ENCODE measurements at regions not wholly inside any gene's neighbourhood (a gene's known extent, or its start where the extent isn't known, plus 50 kb on each side); places are given as distances from the start of the nearest gene placed in this dataset.

DNA sequence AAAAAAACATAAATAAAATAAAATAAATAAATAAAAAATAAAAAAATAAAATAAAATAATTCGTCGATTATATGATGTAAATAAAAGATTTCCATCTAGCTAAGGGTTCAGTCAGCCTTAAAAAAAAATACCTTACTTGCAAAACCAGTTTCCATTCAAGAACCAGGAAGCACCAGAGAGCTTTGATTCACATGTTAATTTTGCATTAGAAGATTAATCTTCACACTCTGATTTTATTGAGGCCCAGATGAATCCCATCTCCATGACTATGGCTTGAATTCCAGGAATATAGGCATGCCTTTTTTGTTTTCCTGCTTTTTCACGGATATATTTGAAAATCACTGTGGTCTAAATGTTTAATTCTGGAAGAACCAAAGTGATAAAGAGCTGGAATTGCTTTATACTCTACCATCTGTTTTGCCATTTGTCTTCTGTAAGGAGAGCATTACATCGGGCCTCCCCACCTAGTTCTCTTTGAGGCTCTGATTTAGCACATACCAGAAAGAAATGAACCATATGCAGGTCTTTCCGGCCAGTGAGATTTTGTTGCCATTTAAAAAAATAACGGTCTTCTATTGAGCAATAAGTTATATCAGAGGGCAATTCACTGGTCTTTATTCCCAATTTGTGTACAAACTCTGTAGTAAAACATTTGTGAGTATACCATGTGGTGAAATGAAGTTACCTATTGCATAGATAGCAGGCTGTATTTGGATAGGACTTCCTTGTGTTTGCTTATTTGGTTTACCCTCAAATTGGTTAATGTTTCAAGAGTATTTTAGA is 175.5 kb downstream of the AEBP2 start:
- no peak for ATAC-seq

DNA sequence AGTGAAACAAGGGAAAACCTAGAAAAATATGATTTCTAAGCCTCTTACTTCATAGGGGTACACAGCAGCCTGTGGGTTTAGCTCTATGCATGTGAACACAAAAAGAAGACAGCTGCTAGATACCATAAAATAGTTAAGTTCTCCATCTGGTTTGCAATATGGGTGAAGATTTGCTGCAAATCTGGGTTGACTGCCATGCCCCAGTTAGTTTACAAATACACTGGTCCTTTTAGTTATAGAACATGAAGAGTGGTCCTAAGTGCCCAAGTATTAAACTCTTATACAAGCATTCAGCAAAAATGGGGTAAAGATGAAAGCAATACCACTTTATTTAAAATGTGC is 176.1 kb downstream of the AEBP2 start:
- in situ Hi-C loops (cut with HindIII; ENCODE audit: low pct_unique_long_range_greater_than_20kb, low sequenced_read_pairs) (no loop called here), intact Hi-C loops (cut with micrococcal nuclease; ENCODE audit: unreplicated experiment) (no loop called here)
- Histone ChIP-seq H3K4me1 (ENCODE audit: control insufficient read depth, insufficient read depth, low read length) (no peaks in the 10 kb centered on the region), H3K27me3 (ENCODE audit: control insufficient read depth, insufficient read depth, low read length) (no peaks in the 10 kb centered on the region), H3K36me3 (ENCODE audit: control insufficient read depth, insufficient read depth, low read length) (no peaks in the 10 kb centered on the region), H3K9me3 (ENCODE audit: control insufficient read depth, insufficient read depth, low read depth, low read length) (no peaks in the 10 kb centered on the region), H3K27ac (ENCODE audit: low read length) (no peak overlapping the region), H3K4me3 (ENCODE audit: low read depth in 2 of 2, low read length in 2 of 2) (no peak overlapping the region)
- ChIA-PET CTCF (no interaction called here), POLR2A (no interaction called here)
- ATAC-seq (no peak), DNase-seq (ENCODE audit: low read depth, low spot score) (no peak)
- no TSS peak for BruUV-seq (replicated peaks)
- TF ChIP-seq SIN3A (IDR thresholded peaks at IDR 0.05; ENCODE audit: borderline replicate concordance, insufficient read depth, low read depth, low read length), result no peak
- no peak for TF ChIP-seq REST (IDR thresholded peaks at IDR 0.05; ENCODE audit: insufficient read depth in 1 of 2, low read depth in 2 of 2, low read length in 1 of 2)
- TF ChIP-seq TCF7L2 (IDR thresholded peaks at IDR 0.05; ENCODE audit: low read depth, low read length), result no peak
- TF ChIP-seq CTCF (IDR thresholded peaks at IDR 0.05), result no peak
- TF ChIP-seq POLR2AphosphoS5 (IDR thresholded peaks at IDR 0.05; ENCODE audit: low read depth, low read length), result no peak

More for the DNA sequence above, 175.5 kb downstream of the AEBP2 start:
- ChIA-PET CTCF (no interaction called here), POLR2A (no interaction called here)
- Histone ChIP-seq H3K27me3 (ENCODE audit: control insufficient read depth, insufficient read depth, low read length) (no peaks in the 10 kb centered on the region), H3K36me3 (ENCODE audit: control insufficient read depth, insufficient read depth, low read length) (no peaks in the 10 kb centered on the region), H3K9me3 (ENCODE audit: control insufficient read depth, insufficient read depth, low read depth, low read length) (no peaks in the 10 kb centered on the region), H3K4me3 (ENCODE audit: low read depth in 2 of 2, low read length in 2 of 2) (no peak overlapping the region), H3K27ac (ENCODE audit: low read length) (no peak overlapping the region), H3K4me1 (ENCODE audit: control insufficient read depth, insufficient read depth, low read length) (no peaks in the 10 kb centered on the region)
- no TSS peak for BruUV-seq (replicated peaks)
- no peak for TF ChIP-seq CTCF (IDR thresholded peaks at IDR 0.05)
- no peak for TF ChIP-seq SIN3A (IDR thresholded peaks at IDR 0.05; ENCODE audit: borderline replicate concordance, insufficient read depth, low read depth, low read length)
- TF ChIP-seq TCF7L2 (IDR thresholded peaks at IDR 0.05; ENCODE audit: low read depth, low read length), result no peak
- TF ChIP-seq REST (IDR thresholded peaks at IDR 0.05; ENCODE audit: insufficient read depth in 1 of 2, low read depth in 2 of 2, low read length in 1 of 2), result no peak
- TF ChIP-seq POLR2AphosphoS5 (IDR thresholded peaks at IDR 0.05; ENCODE audit: low read depth, low read length), result no peak
- in situ Hi-C loops (cut with HindIII; ENCODE audit: low pct_unique_long_range_greater_than_20kb, low sequenced_read_pairs), result no loop called here
- intact Hi-C loops (cut with micrococcal nuclease; ENCODE audit: unreplicated experiment), result no loop called here
- DNase-seq (ENCODE audit: low read depth, low spot score), result no peak
